CD14-positive monocyte (primary cell): ENCODE measurements at regions not wholly inside any gene's neighbourhood (a gene's known extent, or its start where the extent isn't known, plus 50 kb on each side); places are given as distances from the start of the nearest gene placed in this dataset.

Experiments used
- DNase-seq, 3 donors: peaks; one replicate each; pipeline ENCODE4 v3.0.0-alpha.2; 2011 to 2022
- H2AFZ ChIP-seq: 2 replicates; pipeline ENCODE4 v1.6.0; 2012; ENCODE audit warnings: mild to moderate bottlenecking, low read depth, low read length, inconsistent platforms; ENCODE audit not compliant: insufficient read depth, poor library complexity, severe bottlenecking
- H3K27ac ChIP-seq, 2 donors: 1 replicate in 1 of 2; 2 replicates in 1 of 2; pipeline ENCODE4 v1.5.1; 2012 to 2013; ENCODE audit warnings: low read length in 2 of 2, control low read depth in 1 of 2, inconsistent platforms in 1 of 2, low read depth in 1 of 2, mild to moderate bottlenecking in 1 of 2
- H3K27me3 ChIP-seq, 2 donors: one replicate each; pipeline versions ENCODE4 v1.6.0 to v1.6.1; 2011 to 2013; ENCODE audit warnings: low read length in 2 of 2; ENCODE audit not compliant: control insufficient read depth in 2 of 2, insufficient read depth in 2 of 2
- H3K36me3 ChIP-seq, 2 donors: replicated peaks in 1 of 2; 1 replicate in 1 of 2; 2 replicates in 1 of 2; pipeline versions ENCODE4 v1.5.1 to v1.6.1; 2012 to 2013; ENCODE audit warnings: low read length in 2 of 2, control low read depth in 1 of 2, inconsistent platforms in 1 of 2, mild to moderate bottlenecking in 1 of 2; ENCODE audit not compliant: insufficient read depth in 2 of 2, control insufficient read depth in 1 of 2
- H3K4me1 ChIP-seq, 2 donors: 1 replicate in 1 of 2; 2 replicates in 1 of 2; pipeline versions ENCODE4 v1.5.1 to v1.6.1; 2012 to 2013; ENCODE audit warnings: low read length in 2 of 2, control low read depth in 1 of 2, inconsistent platforms in 1 of 2, mild to moderate bottlenecking in 1 of 2, moderate library complexity in 1 of 2; ENCODE audit not compliant: insufficient read depth in 2 of 2, control insufficient read depth in 1 of 2
- H3K4me2 ChIP-seq: replicated peaks from 2 replicates; pipeline ENCODE3; 2012; ENCODE audit warnings: low read length, moderate library complexity, mild to moderate bottlenecking; ENCODE audit not compliant: poor library complexity, severe bottlenecking; ENCODE audit errors: extremely low read depth
- H3K4me3 ChIP-seq, 3 experiments: fragments of 200-600 bp in 1 of 3; sonication (generic) in 1 of 3; replicated peaks in 1 of 3; 1 replicate in 2 of 3; 2 replicates in 1 of 3; pipeline ENCODE4 v1.5.1; 2011 to 2013; ENCODE audit warnings: low read length in 3 of 3, mild to moderate bottlenecking in 3 of 3, control low read depth in 2 of 3, low read depth in 2 of 3, inconsistent platforms in 1 of 3, moderate library complexity in 1 of 3
- H3K79me2 ChIP-seq: 2 replicates; pipeline ENCODE4 v1.6.0; 2012; ENCODE audit warnings: mild to moderate bottlenecking, control low read depth, inconsistent platforms, low read length, moderate library complexity; ENCODE audit not compliant: insufficient read depth
- H3K9ac ChIP-seq: 2 replicates; pipeline ENCODE4 v1.6.0; 2017; ENCODE audit warnings: low read length, mild to moderate bottlenecking; ENCODE audit not compliant: insufficient read depth, poor library complexity, severe bottlenecking
- H3K9me3 ChIP-seq, 2 donors: replicated peaks in 1 of 2; 1 replicate in 1 of 2; 2 replicates in 1 of 2; pipeline versions ENCODE4 v1.5.1 to v1.6.1; 2012 to 2013; ENCODE audit warnings: low read length in 2 of 2, control low read depth in 1 of 2; ENCODE audit not compliant: control insufficient read depth in 1 of 2, insufficient read depth in 1 of 2
- H4K20me1 ChIP-seq: 2 replicates; pipeline ENCODE4 v1.6.0; 2012; ENCODE audit warnings: mild to moderate bottlenecking, low read length, control low read depth, moderate library complexity; ENCODE audit not compliant: insufficient read depth
- H3K27ac Mint-ChIP-seq, 7 donors: one replicate each; pipeline ENCODE4 v1.8.0; 2020; ENCODE audit warnings: mild to moderate bottlenecking in 7 of 7, mixed read lengths in 7 of 7, moderate library complexity in 6 of 7, inconsistent platforms in 2 of 7
- H3K27me3 Mint-ChIP-seq, 3 donors: one replicate each; pipeline ENCODE4 v1.8.0; 2021 to 2022; ENCODE audit warnings: low read depth in 3 of 3, mild to moderate bottlenecking in 3 of 3, mixed read lengths in 3 of 3, moderate library complexity in 3 of 3, inconsistent platforms in 1 of 3
- H3K36me3 Mint-ChIP-seq, 2 donors: one replicate each; pipeline ENCODE4 v1.8.0; 2020; ENCODE audit warnings: mixed read lengths in 2 of 2, inconsistent platforms in 1 of 2, mild to moderate bottlenecking in 1 of 2
- H3K4me1 Mint-ChIP-seq: one replicate; pipeline ENCODE4 v1.8.0; 2020; ENCODE audit warnings: mild to moderate bottlenecking, mixed read lengths
- H3K4me3 Mint-ChIP-seq, 2 donors: one replicate each; pipeline ENCODE4 v1.8.0; 2020; ENCODE audit warnings: mild to moderate bottlenecking in 2 of 2, mixed read lengths in 2 of 2, moderate library complexity in 1 of 2
- H3K9me3 Mint-ChIP-seq, 7 donors: one replicate each; pipeline ENCODE4 v1.8.0; 2020 to 2022; ENCODE audit warnings: mixed read lengths in 7 of 7, mild to moderate bottlenecking in 6 of 7, moderate library complexity in 6 of 7, inconsistent platforms in 2 of 7
- WGBS: methylation state at CpG from one replicate; pipeline ENCODE4 v1.1.5; 2013; ENCODE audit warnings: missing lambda C conversion rate; ENCODE audit not compliant: insufficient coverage; 5-methylcytosine and 5-hydroxymethylcytosine counted together
- intact Hi-C, 2 donors: fragments of 100-400 bp; cut with micrococcal nuclease; formaldehyde crosslinking; loops; one replicate each; pipeline versions ENCODE4 v1.15.0 to v1.15.1; 2023
- TF ChIP-seq, protein P1 (sequence below): fragments of 200-600 bp; IDR thresholded peaks from one replicate; pipeline ENCODE4 v1.8.0; 2022; ENCODE audit warnings: antibody characterized with exemption, mild to moderate bottlenecking

DNA sequence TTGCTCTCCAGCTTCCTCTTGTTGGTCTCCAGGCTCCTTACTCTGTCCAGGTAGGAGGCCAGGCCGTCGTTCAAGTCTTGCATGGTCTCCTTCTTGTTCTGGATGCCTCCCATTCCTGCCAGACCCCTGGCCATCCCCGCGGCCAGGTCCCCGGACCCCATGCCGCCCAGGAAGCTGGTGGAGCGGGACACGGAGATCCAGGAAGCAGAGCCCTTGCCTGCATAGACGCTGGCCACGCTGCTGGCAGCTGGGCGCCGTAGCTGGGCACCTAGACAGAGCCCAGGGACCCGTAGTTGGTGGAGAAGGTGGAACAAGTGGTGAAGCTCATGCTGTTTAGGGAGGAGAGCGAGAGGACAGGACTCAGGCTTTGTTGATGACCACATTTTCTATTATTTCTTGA lies 1584.0 kb upstream of the ACO1 start:
- intact Hi-C loops, result no loop called here
- DNase-seq, result no peak
- peaks cover 0 to 7% (median 2%) of the 10 kb centered on the region in 7 donors for H3K9me3 Mint-ChIP-seq

DNA sequence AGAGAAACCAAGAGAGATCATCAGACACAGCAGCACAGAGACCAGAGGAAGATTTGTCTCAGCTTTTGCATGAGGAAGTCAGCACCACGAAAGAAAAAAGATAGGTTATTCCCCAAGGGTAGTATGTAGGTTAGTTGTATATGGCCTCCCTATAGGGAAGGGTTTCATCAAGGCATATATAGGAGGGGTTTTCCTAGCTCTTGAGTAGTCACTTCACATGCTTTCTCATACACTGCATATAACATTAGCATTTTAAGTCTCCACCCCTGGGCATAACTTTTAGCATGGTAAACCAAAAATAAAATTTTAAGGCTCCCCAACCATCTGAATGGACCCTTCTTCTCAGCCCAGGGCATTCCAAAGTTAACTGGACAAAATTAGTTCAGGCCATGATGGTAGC lies 1571.6 kb upstream of the ACO1 start:
- H3K9ac ChIP-seq, result no peak overlapping the region
- intact Hi-C loops, result no loop called here
- 83% methylated on average over 1 of the region's 1 CpG for WGBS

More for the DNA sequence above, 1584.0 kb upstream of the ACO1 start:
- Histone ChIP-seq H3K79me2 (no peaks in the 10 kb centered on the region), H3K4me1 (no peaks in the 10 kb centered on the region), H2AFZ (no peak overlapping the region), H3K36me3 (no peaks in the 10 kb centered on the region), H3K4me2 (no peak overlapping the region), H3K9me3 (peaks cover 4 to 13% of the 10 kb centered on the region in 2 donors), H3K9ac (no peak overlapping the region), H4K20me1 (no peaks in the 10 kb centered on the region), H3K4me3 (no peak overlapping the region), H3K27ac (no peak overlapping the region), H3K27me3 (no peaks in the 10 kb centered on the region)
- no peaks in the 10 kb centered on the region for H3K27me3 Mint-ChIP-seq
- no peaks in the 10 kb centered on the region for H3K36me3 Mint-ChIP-seq
- H3K4me1 Mint-ChIP-seq, result no peaks in the 10 kb centered on the region
- H3K27ac Mint-ChIP-seq, result no peak overlapping the region
- TF ChIP-seq, protein P1, sequence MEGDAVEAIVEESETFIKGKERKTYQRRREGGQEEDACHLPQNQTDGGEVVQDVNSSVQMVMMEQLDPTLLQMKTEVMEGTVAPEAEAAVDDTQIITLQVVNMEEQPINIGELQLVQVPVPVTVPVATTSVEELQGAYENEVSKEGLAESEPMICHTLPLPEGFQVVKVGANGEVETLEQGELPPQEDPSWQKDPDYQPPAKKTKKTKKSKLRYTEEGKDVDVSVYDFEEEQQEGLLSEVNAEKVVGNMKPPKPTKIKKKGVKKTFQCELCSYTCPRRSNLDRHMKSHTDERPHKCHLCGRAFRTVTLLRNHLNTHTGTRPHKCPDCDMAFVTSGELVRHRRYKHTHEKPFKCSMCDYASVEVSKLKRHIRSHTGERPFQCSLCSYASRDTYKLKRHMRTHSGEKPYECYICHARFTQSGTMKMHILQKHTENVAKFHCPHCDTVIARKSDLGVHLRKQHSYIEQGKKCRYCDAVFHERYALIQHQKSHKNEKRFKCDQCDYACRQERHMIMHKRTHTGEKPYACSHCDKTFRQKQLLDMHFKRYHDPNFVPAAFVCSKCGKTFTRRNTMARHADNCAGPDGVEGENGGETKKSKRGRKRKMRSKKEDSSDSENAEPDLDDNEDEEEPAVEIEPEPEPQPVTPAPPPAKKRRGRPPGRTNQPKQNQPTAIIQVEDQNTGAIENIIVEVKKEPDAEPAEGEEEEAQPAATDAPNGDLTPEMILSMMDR, result no peak
- WGBS, result 92% methylated on average over 10 of the region's 14 CpGs
- no peak overlapping the region for H3K4me3 Mint-ChIP-seq

More for the DNA sequence above, 1571.6 kb upstream of the ACO1 start:
- Histone ChIP-seq H3K27ac (no peak overlapping the region), H3K4me2 (no peak overlapping the region), H2AFZ (no peak overlapping the region), H3K9me3 (no peaks in the 10 kb centered on the region), H3K79me2 (no peaks in the 10 kb centered on the region), H3K4me3 (no peak overlapping the region), H3K4me1 (no peaks in the 10 kb centered on the region), H3K36me3 (no peaks in the 10 kb centered on the region), H3K27me3 (no peaks in the 10 kb centered on the region), H4K20me1 (no peaks in the 10 kb centered on the region)
- H3K4me1 Mint-ChIP-seq, result no peaks in the 10 kb centered on the region
- H3K27me3 Mint-ChIP-seq, result no peaks in the 10 kb centered on the region
- peaks cover 0 to 3% (median 0%) of the 10 kb centered on the region in 7 donors for H3K9me3 Mint-ChIP-seq
- no peak overlapping the region for H3K4me3 Mint-ChIP-seq
- no peak for DNase-seq
- H3K27ac Mint-ChIP-seq, result no peak overlapping the region
- H3K36me3 Mint-ChIP-seq, result no peaks in the 10 kb centered on the region
- TF ChIP-seq, protein P1, result no peak
